BLaER1 treated with 17β-estradiol and CSF1 and Interleukin-3, amounts not matched to agents 10 nM and 100 nM (cell line): ENCODE measurements at regions not wholly inside any gene's neighbourhood (a gene's known extent, or its start where the extent isn't known, plus 50 kb on each side); places are given as distances from the start of the nearest gene placed in this dataset.

Experiments
- H3K27ac ChIP-seq, 11 experiments: shearing (Covaris generic); formaldehyde crosslinking; 2 replicates each; pipeline ENCODE4 v1.8.1; 2022
- H3K27me3 ChIP-seq, 11 experiments: shearing (Covaris generic); formaldehyde crosslinking; 2 replicates each; pipeline ENCODE4 v1.8.1; 2022
- H3K36me3 ChIP-seq, 11 experiments: shearing (Covaris generic); formaldehyde crosslinking; 2 replicates each; pipeline ENCODE4 v1.8.1; 2022
- H3K4me1 ChIP-seq, 10 experiments: shearing (Covaris generic); formaldehyde crosslinking; 2 replicates each; pipeline ENCODE4 v1.8.1; 2022
- H3K4me2 ChIP-seq, 11 experiments: shearing (Covaris generic); formaldehyde crosslinking; 2 replicates each; pipeline ENCODE4 v1.8.1; 2022
- H3K4me3 ChIP-seq, 10 experiments: shearing (Covaris generic); formaldehyde crosslinking; 2 replicates each; pipeline ENCODE4 v1.8.1; 2022
- H3K9ac ChIP-seq, 11 experiments: shearing (Covaris generic); formaldehyde crosslinking; 2 replicates each; pipeline ENCODE4 v1.8.1; 2022
- H3K9me3 ChIP-seq, 11 experiments: shearing (Covaris generic); formaldehyde crosslinking; replicated peaks in 1 of 11; 2 replicates each; pipeline ENCODE4 v1.8.1; 2022
- H4K20me1 ChIP-seq, 11 experiments: shearing (Covaris generic); formaldehyde crosslinking; 2 replicates each; pipeline ENCODE4 v1.8.1; 2022
- Cebpa-rat ChIP-seq, 11 experiments: shearing (Covaris generic); IDR thresholded peaks; 2 replicates each; pipeline ENCODE4 v1.8.1; 2022

DNA sequence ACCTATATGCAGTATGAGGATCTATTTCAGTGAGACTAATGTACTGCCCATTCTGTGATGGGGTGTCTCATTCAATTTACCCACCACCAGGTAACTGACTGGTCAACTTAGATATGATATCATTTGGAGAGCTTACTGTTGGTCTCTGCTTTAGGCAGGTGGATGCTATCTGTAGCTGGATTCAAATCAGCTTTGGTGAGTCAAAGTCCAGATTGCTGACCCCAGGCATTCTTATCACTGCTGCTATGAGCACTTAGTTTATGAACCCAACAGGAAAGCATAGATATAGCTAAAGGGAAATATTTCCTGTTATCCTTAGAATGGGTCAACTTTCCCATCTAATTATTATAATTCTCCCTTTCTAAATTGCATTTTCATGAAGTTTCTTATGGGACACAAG lies 1295.2 kb upstream of the SPRY2 start:
- Histone ChIP-seq H3K4me1 (no peaks in the 10 kb centered on the region), H3K36me3 (no peaks in the 10 kb centered on the region), H3K27ac (no peak overlapping the region), H3K27me3 (no peaks in the 10 kb centered on the region), H4K20me1 (no peaks in the 10 kb centered on the region), H3K9me3 (no peaks in the 10 kb centered on the region), H3K4me3 (no peak overlapping the region), H3K4me2 (no peak overlapping the region), H3K9ac (no peak overlapping the region)
- no peak for TF ChIP-seq Cebpa-rat (IDR thresholded peaks at IDR 0.05)

DNA sequence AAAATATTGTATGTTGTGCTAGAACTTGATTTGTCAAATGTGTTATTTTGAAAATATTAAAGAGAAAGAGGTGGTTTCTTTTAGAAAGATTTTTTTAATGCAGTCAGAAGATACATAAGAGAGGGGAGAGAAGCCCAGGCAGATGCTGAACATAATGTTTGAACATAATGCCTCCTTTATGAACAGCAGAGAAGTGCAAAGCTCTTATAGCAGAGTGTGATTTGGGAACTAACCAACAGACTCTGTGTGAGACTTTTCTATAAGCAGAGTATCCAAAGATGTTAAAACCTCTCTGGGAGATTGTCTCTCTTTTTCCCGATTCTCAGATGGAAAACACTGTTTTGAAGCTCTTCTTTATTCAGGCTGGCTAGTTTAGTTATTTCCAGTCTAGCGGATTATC lies 1274.1 kb upstream of the SPRY2 start:
- Histone ChIP-seq H3K4me3 (no peak overlapping the region), H3K36me3 (no peaks in the 10 kb centered on the region), H3K4me2 (no peak overlapping the region), H3K27ac (no peak overlapping the region), H3K9ac (no peak overlapping the region), H3K9me3 (peaks cover 0 to 7% (median 4%) of the 10 kb centered on the region in 11 experiments; a peak in 7 of 22 replicates), H3K27me3 (no peaks in the 10 kb centered on the region), H3K4me1 (peaks cover 0 to 10% (median 2%) of the 10 kb centered on the region in 10 experiments; a peak in 9 of 20 replicates), H4K20me1 (no peaks in the 10 kb centered on the region)
- no peak for TF ChIP-seq Cebpa-rat (IDR thresholded peaks at IDR 0.05)

DNA sequence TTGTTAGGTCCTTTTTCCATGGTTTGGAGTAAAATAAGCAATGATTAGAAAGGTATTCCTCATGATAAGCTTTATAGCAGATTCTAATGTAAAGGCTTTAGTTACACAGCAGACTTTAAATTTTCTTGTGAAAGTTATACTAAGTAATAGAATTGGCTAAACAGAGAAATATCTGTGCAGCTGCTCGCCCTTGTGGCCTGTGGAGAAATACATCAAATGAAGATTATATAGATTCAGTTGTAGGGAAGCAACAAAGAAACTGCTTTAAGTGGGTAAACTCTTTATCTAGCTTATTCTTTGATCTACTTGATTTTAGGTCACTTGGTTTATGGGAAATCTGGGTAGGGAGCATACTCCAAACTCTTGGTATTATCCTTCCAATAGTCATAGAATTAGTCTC lies 1269.7 kb upstream of the SPRY2 start:
- peak overlapping the region in 4 of 11 experiments; percentile 23 to 65 (median 48); a peak in 9 of 22 replicates for H3K4me2 ChIP-seq
- no peak overlapping the region for H3K9ac ChIP-seq
- H3K4me3 ChIP-seq = no peak overlapping the region; a peak in 1 of 20 replicates
- H3K36me3 ChIP-seq = no peaks in the 10 kb centered on the region
- H3K4me1 ChIP-seq = peaks cover 0 to 30% (median 15%) of the 10 kb centered on the region in 10 experiments; a peak in 15 of 20 replicates
- H4K20me1 ChIP-seq = no peaks in the 10 kb centered on the region
- peaks cover 0 to 13% (median 4%) of the 10 kb centered on the region in 11 experiments; a peak in 9 of 22 replicates for H3K9me3 ChIP-seq
- no peak for TF ChIP-seq Cebpa-rat (IDR thresholded peaks at IDR 0.05)
- no peak overlapping the region for H3K27ac ChIP-seq
- H3K27me3 ChIP-seq = no peaks in the 10 kb centered on the region

DNA sequence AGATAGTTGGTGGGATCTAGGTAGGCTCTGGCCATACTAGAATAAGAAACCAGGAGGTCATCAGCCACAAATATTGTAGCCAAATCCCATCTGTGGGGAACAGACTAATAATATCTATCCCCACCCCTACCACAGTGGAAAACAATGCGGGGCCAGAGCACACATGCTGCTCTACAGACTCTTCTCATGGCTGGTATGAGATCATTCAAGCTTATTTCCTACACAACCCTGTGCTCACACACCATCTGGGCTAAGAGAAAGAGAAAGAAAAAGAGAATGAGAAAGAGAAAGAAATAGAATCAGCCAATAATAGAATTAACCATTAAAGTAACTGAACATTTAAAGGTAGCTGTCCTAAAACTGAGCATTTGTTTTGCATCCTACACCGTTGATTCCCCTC lies 1268.4 kb upstream of the SPRY2 start:
- H3K4me2 ChIP-seq = peak overlapping the region in 9 of 11 experiments; percentile 31 to 70 (median 62); a peak in 18 of 22 replicates
- H3K4me3 ChIP-seq = no peak overlapping the region
- TF ChIP-seq Cebpa-rat (IDR thresholded peaks at IDR 0.05) = no peak
- peaks cover 0 to 30% (median 15%) of the 10 kb centered on the region in 10 experiments; a peak in 15 of 20 replicates for H3K4me1 ChIP-seq
- no peaks in the 10 kb centered on the region for H3K27me3 ChIP-seq
- H3K36me3 ChIP-seq = no peaks in the 10 kb centered on the region
- no peaks in the 10 kb centered on the region for H4K20me1 ChIP-seq
- H3K9ac ChIP-seq = no peak overlapping the region
- peaks cover 0 to 13% (median 4%) of the 10 kb centered on the region in 11 experiments; a peak in 9 of 22 replicates for H3K9me3 ChIP-seq
- H3K27ac ChIP-seq = peak overlapping the region in 6 of 11 experiments; percentile 28 to 65 (median 38); a peak in 8 of 22 replicates

DNA sequence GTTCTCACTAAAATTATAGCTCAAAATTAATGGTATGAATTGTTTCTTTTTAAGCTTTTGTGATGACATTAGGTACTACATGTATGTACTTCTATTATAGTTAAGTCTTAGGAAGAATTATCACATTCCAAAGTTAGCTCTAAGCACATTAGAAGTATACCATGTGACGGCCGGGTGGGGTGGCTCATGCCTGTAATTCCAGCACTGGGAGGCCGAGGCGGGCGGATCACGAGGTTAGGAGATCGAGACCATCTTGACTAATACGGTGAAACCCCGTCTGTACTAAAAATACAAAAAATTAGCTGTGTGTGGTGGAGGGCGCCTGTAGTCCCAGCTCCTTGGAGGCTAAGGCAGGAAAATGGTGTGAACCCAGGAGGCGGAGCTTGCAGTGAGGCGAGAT lies 1265.1 kb upstream of the SPRY2 start:
- no peak for TF ChIP-seq Cebpa-rat (IDR thresholded peaks at IDR 0.05)
- no peak overlapping the region for H3K27ac ChIP-seq
- no peaks in the 10 kb centered on the region for H3K27me3 ChIP-seq
- no peak overlapping the region for H3K9ac ChIP-seq
- peaks cover 0 to 30% (median 15%) of the 10 kb centered on the region in 10 experiments; a peak in 15 of 20 replicates for H3K4me1 ChIP-seq
- H3K4me2 ChIP-seq = no peak overlapping the region
- no peaks in the 10 kb centered on the region for H4K20me1 ChIP-seq
- peaks cover 0 to 6% (median 0%) of the 10 kb centered on the region in 11 experiments; a peak in 3 of 22 replicates for H3K9me3 ChIP-seq
- H3K36me3 ChIP-seq = no peaks in the 10 kb centered on the region
- no peak overlapping the region for H3K4me3 ChIP-seq

DNA sequence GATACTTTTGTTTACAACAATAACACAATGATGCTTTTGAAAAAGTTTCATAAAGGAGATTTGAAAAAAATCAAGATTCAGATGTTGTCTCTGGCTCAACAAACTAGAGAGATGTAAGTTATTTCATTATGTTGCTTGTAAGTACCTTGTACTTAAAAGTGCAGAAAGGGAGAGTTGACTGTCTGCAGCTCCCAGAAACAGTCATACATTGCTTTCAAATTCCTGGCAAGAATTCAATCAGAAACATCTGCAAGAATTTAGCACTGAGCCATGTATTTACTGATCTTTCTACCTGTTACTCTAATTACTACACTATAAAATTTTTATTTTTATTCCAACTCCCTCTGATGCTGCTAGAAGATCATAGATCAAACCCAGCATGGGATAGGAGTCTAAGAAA lies 1261.3 kb upstream of the SPRY2 start:
- Histone ChIP-seq H3K4me1 (no peaks in the 10 kb centered on the region), H3K9me3 (peaks cover 0 to 4% (median 0%) of the 10 kb centered on the region in 11 experiments; a peak in 2 of 22 replicates), H3K27ac (no peak overlapping the region)

DNA sequence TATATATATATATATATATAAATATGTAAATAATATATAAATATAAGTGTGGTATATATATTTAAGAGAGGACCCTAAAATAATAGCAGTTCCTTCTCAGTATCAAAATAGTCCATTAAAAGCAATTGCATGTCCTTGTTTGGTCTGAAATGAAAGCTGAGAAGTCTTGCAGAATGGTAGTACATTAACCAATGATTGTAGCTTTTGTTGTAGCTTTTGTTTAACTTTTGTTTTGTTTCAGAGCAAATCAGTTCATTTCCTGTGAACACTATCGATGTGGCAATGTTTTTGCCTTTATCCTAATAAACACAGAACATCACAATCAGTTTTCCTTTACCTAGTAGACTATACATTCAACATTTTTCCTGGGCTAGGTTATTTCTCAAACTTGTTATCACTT lies 1256.2 kb upstream of the SPRY2 start:
- H3K36me3 ChIP-seq = no peaks in the 10 kb centered on the region
- no peaks in the 10 kb centered on the region for H3K27me3 ChIP-seq
- no peaks in the 10 kb centered on the region for H3K4me1 ChIP-seq
- H3K27ac ChIP-seq = no peak overlapping the region
- no peak overlapping the region for H3K9ac ChIP-seq
- no peak for TF ChIP-seq Cebpa-rat (IDR thresholded peaks at IDR 0.05)
- H3K4me2 ChIP-seq = no peak overlapping the region
- H3K9me3 ChIP-seq = no peaks in the 10 kb centered on the region
- no peaks in the 10 kb centered on the region for H4K20me1 ChIP-seq
- H3K4me3 ChIP-seq = no peak overlapping the region

More for the DNA sequence above, 1261.3 kb upstream of the SPRY2 start:
- Histone ChIP-seq H3K9ac (no peak overlapping the region), H3K36me3 (no peaks in the 10 kb centered on the region), H3K4me3 (no peak overlapping the region), H3K27me3 (no peaks in the 10 kb centered on the region), H4K20me1 (no peaks in the 10 kb centered on the region), H3K4me2 (no peak overlapping the region)
- no peak for TF ChIP-seq Cebpa-rat (IDR thresholded peaks at IDR 0.05)

DNA sequence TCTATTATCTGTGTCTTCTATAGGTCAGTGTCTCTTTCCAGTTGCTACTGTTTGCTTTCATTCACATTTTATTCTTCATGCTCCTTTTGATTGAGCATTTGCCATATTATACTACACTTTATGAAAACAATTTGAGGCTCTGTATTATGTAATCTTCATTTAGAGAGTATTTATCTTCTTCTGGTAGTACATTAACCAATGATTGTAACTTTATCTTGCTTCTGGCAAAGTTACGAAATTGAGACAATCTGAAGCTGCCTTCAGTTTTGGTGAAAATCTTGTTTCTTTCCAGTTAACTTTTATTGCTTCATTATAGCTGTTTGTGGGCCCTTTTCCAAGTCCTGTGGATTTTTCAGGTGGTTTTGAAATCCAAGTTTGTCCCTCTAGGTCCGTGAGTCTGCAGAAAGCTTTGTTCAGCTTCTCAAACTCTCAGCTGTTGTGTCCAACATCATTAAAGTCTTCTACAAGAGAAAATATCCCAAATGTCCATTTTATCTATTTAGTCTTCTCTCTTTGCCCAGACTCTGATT lies 1255.4 kb upstream of the SPRY2 start:
- no peak overlapping the region for H3K9ac ChIP-seq
- no peaks in the 10 kb centered on the region for H4K20me1 ChIP-seq
- H3K36me3 ChIP-seq = no peaks in the 10 kb centered on the region
- H3K4me1 ChIP-seq = no peaks in the 10 kb centered on the region
- H3K27me3 ChIP-seq = no peaks in the 10 kb centered on the region
- H3K4me3 ChIP-seq = no peak overlapping the region
- no peaks in the 10 kb centered on the region for H3K9me3 ChIP-seq
- no peak overlapping the region for H3K27ac ChIP-seq
- TF ChIP-seq Cebpa-rat (IDR thresholded peaks at IDR 0.05) = no peak
- H3K4me2 ChIP-seq = no peak overlapping the region

DNA sequence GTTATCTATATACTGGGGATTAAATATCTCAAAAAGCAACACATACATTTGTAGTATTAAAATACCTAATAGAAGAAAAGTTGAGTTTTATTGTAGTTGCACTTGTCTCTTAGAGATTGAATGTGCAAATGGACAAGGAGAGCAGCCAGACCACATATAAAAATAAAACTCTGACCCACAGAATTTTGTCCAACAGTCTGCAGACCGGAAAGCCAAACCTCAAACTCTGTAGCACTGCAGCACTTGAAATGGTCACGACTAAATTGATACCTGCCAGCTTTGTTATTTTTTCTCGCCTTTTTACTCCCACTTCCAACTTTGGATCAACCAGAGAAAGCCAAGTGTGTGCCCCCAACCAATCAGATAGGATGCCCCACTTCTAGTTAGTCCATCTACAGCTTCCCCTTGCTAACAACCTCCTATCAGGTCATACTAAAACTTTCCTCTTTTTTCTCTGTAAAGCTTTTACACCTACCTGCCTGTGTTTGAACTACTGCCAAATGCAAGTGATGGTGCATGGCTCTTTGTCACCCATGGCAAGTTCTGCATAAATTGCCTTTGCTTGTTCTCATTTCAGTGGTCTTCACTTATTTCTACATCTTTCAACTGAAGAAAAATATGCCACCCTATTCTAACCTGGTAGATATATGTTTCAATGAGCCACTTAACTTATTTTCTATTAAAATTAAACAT lies 1250.7 kb upstream of the SPRY2 start:
- Histone ChIP-seq H3K4me1 (no peaks in the 10 kb centered on the region), H3K27ac (no peak overlapping the region), H3K36me3 (no peaks in the 10 kb centered on the region), H3K4me2 (no peak overlapping the region), H3K27me3 (no peaks in the 10 kb centered on the region), H3K9me3 (no peaks in the 10 kb centered on the region), H3K9ac (no peak overlapping the region), H4K20me1 (no peaks in the 10 kb centered on the region), H3K4me3 (no peak overlapping the region)
- no peak for TF ChIP-seq Cebpa-rat (IDR thresholded peaks at IDR 0.05)

DNA sequence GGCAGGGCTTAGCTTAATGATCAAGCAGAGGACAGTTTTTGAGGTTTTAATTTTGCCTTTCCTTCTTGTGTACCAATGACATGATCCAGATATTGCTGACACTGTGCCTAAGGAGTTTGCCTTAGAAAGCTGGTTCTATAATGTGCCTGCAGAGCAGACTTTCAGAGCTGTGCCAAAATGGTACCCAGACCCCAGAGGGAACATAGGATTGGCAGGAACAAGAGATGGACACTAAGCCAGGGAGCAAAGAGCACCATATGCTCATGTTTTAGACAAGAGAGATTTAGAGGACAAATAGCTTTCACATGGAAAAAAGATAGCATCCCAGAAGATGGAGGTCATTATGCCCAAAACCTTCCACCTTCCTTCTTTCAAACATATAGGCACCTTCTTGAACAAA lies 1241.5 kb upstream of the SPRY2 start:
- Histone ChIP-seq H3K36me3 (no peaks in the 10 kb centered on the region), H3K4me1 (peaks cover 5 to 12% (median 6%) of the 10 kb centered on the region in 10 experiments; a peak in 15 of 20 replicates)
- TF ChIP-seq Cebpa-rat (IDR thresholded peaks at IDR 0.05) = no peak

More for the DNA sequence above, 1241.5 kb upstream of the SPRY2 start:
- no peak overlapping the region for H3K9ac ChIP-seq
- H3K27me3 ChIP-seq = no peaks in the 10 kb centered on the region
- H3K4me2 ChIP-seq = no peak overlapping the region
- no peak overlapping the region for H3K4me3 ChIP-seq
- H4K20me1 ChIP-seq = no peaks in the 10 kb centered on the region
- H3K9me3 ChIP-seq = no peaks in the 10 kb centered on the region
- no peak overlapping the region for H3K27ac ChIP-seq
